ENCODE measurements at regions not wholly inside any gene's neighbourhood (a gene's known extent, or its start where the extent isn't known, plus 50 kb on each side); places are given as distances from the start of the nearest gene placed in this dataset.

DNA sequence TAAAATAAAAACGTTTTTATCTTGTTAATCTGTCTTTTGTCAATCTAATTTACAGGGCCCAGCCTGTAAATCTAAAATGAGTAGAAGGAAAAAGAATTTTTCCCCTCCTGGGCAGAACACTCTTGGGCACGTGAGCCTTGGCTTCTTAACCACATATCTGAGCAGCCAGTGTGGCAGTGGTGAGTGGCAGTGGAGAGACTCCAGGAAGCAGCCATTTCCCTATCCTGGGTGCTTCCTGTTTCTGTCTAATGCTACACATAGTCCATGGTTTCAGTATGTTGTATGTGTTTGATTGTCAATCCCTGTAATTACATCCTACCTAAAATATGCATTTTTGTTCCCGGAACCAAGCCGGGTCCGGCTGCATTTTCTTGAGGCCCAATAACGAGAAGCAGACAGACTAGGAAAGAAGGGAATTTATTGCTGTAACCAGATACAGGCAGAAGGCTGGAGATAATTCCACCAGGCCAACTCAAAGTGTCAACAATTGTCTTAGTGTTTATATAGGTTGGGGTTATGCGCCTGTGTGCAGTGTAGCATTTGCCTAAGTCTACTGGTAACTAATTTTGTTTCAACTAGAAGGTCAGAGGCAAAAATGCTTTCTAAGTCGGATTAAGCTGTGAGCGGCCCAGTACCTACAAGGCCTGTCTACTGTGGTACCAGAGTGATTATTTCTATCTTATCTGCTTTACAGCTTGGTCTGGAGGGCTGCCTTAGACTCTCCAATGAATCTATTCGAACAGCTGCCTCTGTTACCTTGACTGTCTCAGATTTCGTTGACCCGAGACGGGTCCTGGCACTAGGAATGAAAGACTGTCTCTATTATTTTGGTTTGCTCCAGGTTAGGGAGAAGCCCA lies 82.4 kb upstream of the RESF1 start:
- H3K79me2 ChIP-seq (ENCODE audit: control insufficient read depth in 1 of 2, insufficient read depth in 2 of 2, low read length in 2 of 2): no peaks in the 10 kb centered on the region
- peaks cover 4% of the 10 kb centered on the region in 2 experiments for H3K9me3 ChIP-seq (ENCODE audit: insufficient read depth in 2 of 2, low read depth in 1 of 2, low read length in 1 of 2)
- peaks cover 0 to 9% (median 3%) of the 10 kb centered on the region in 4 experiments; a peak in 2 of 7 replicates for H3K4me1 ChIP-seq (replicated peaks in 1 of 4; ENCODE audit: control insufficient read depth in 3 of 4, insufficient read depth in 4 of 4, low read length in 3 of 4)
- H4K20me1 ChIP-seq (replicated peaks in 1 of 2; ENCODE audit: control insufficient read depth in 1 of 2, insufficient read depth in 2 of 2, low read length in 2 of 2): no peaks in the 10 kb centered on the region
- peak overlapping the region; percentile 61; the same call in 1 of the 2 replicates for H2BK20ac ChIP-seq (ENCODE audit: low read length)
- 89% methylated on average over 13 of the region's 13 CpGs; no CpG with 5 or more reads in 1 of the 2 experiments for WGBS, 2 experiments (ENCODE audit: extremely low coverage in 1 of 2, insufficient coverage in 1 of 2, insufficient read length in 1 of 2, insufficient replicate concordance in 2 of 2, low coverage in 1 of 2, low lambda C conversion rate in 2 of 2, missing lambda C conversion rate in 1 of 2)
- no peak overlapping the region for H3K14ac ChIP-seq (ENCODE audit: insufficient read length)
- no peak overlapping the region for H3K23ac ChIP-seq (ENCODE audit: insufficient read length)
- DNase-seq (ENCODE audit: low read depth in 1 of 2, low spot score in 2 of 2): no peak
- ChIA-PET POLR2A (ENCODE audit: partially characterized antibody) (no interaction called here), CTCF (ENCODE audit: partially characterized antibody) (interaction anchor here (0.6 kb wide), 2 partner anchors 202 to 497 kb away, joined by 3 read pairs; no protein-coding TSS in a partner anchor)
- H2AK5ac ChIP-seq (ENCODE audit: low read depth, low read length): no peak overlapping the region
- no peak overlapping the region for H2BK12ac ChIP-seq (ENCODE audit: low read depth, low read length)
- no peak overlapping the region for H3K18ac ChIP-seq (ENCODE audit: extremely low read depth, low read length)
- no peak overlapping the region for H3K56ac ChIP-seq (replicated peaks; ENCODE audit: insufficient read length, low read depth, low read length)
- H2AFZ ChIP-seq (ENCODE audit: low read length): no peak overlapping the region
- no peak for FAIRE-seq
- H2BK15ac ChIP-seq (ENCODE audit: low read length): no peak overlapping the region
- H3K9ac ChIP-seq (replicated peaks in 1 of 4; ENCODE audit: extremely low read depth in 1 of 4, low read depth in 3 of 4, low read length in 3 of 4): no peak overlapping the region
- no peak overlapping the region for H3K4me2 ChIP-seq (ENCODE audit: insufficient read depth in 1 of 2, low read depth in 2 of 2, low read length in 2 of 2)
- no peak overlapping the region for H3K4me3 ChIP-seq (ENCODE audit: extremely low read depth in 1 of 4, insufficient read depth in 2 of 4, low read depth in 3 of 4, low read length in 4 of 4)
- H3K27me3 ChIP-seq (replicated peaks in 1 of 4; ENCODE audit: control insufficient read depth in 3 of 4, extremely low read depth in 1 of 4, insufficient read depth in 3 of 4, low read length in 3 of 4): no peaks in the 10 kb centered on the region
- H4K5ac ChIP-seq (ENCODE audit: insufficient read length, low read depth, low read length): no peak overlapping the region
- peak overlapping the region; percentile 62 for H4K91ac ChIP-seq (replicated peaks; ENCODE audit: insufficient read length, low read length)
- H3K27ac ChIP-seq (ENCODE audit: low read depth, low read length): no peak overlapping the region
- no peak overlapping the region for H4K8ac ChIP-seq (ENCODE audit: extremely low read depth, insufficient read depth, low read length)
- H3K23me2 ChIP-seq (ENCODE audit: low read depth, low read length): no peaks in the 10 kb centered on the region
- no peak overlapping the region; the same call in 1 of the 2 replicates for H2BK5ac ChIP-seq (ENCODE audit: low read depth, low read length)
- H3K4ac ChIP-seq (replicated peaks; ENCODE audit: insufficient read length, low read depth, low read length): no peak overlapping the region
- no peaks in the 10 kb centered on the region for H3K79me1 ChIP-seq (ENCODE audit: low read depth, low read length)
- no peaks in the 10 kb centered on the region for H3K36me3 ChIP-seq (ENCODE audit: control insufficient read depth in 2 of 4, insufficient read depth in 4 of 4, low read length in 3 of 4)
- no peak overlapping the region for H2BK120ac ChIP-seq (replicated peaks; ENCODE audit: low read depth, low read length)
- TF ChIP-seq ZNF274 (IDR thresholded peaks at IDR 0.05; ENCODE audit: borderline replicate concordance, extremely low read depth, low read length) (no peak), RNF2 (IDR thresholded peaks at IDR 0.05; ENCODE audit: borderline replicate concordance, low read depth, low read length, missing control alignments, poor library complexity, severe bottlenecking) (no peak), YY1 (IDR thresholded peaks at IDR 0.05; ENCODE audit: low read depth, low read length) (no peak), SP1 (IDR thresholded peaks at IDR 0.05; ENCODE audit: low read depth, low read length) (no peak), NRF1 (IDR thresholded peaks at IDR 0.05; ENCODE audit: low read depth, low read length) (no peak), BACH1 (IDR thresholded peaks at IDR 0.05; ENCODE audit: low read length) (no peak), POLR2A (IDR thresholded peaks at IDR 0.05; ENCODE audit: control extremely low read depth in 1 of 2, low read depth in 2 of 2, low read length in 2 of 2) (no peak)
- TF ChIP-seq, protein P1, sequence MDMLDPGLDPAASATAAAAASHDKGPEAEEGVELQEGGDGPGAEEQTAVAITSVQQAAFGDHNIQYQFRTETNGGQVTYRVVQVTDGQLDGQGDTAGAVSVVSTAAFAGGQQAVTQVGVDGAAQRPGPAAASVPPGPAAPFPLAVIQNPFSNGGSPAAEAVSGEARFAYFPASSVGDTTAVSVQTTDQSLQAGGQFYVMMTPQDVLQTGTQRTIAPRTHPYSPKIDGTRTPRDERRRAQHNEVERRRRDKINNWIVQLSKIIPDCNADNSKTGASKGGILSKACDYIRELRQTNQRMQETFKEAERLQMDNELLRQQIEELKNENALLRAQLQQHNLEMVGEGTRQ (IDR thresholded peaks at IDR 0.05; ENCODE audit: low read length): no peak
- TF ChIP-seq, protein P2, sequence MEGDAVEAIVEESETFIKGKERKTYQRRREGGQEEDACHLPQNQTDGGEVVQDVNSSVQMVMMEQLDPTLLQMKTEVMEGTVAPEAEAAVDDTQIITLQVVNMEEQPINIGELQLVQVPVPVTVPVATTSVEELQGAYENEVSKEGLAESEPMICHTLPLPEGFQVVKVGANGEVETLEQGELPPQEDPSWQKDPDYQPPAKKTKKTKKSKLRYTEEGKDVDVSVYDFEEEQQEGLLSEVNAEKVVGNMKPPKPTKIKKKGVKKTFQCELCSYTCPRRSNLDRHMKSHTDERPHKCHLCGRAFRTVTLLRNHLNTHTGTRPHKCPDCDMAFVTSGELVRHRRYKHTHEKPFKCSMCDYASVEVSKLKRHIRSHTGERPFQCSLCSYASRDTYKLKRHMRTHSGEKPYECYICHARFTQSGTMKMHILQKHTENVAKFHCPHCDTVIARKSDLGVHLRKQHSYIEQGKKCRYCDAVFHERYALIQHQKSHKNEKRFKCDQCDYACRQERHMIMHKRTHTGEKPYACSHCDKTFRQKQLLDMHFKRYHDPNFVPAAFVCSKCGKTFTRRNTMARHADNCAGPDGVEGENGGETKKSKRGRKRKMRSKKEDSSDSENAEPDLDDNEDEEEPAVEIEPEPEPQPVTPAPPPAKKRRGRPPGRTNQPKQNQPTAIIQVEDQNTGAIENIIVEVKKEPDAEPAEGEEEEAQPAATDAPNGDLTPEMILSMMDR (IDR thresholded peaks at IDR 0.05; ENCODE audit: control extremely low read depth in 1 of 3, insufficient read depth in 1 of 3, low read depth in 1 of 3, low read length in 3 of 3): no peak

All from H1 (cell line).